Spinal cord (tissue), 9 donors: ENCODE measurements at regions not wholly inside any gene's neighbourhood (a gene's known extent, or its start where the extent isn't known, plus 50 kb on each side); places are given as distances from the start of the nearest gene placed in this dataset.
A peak's percentile ranks its signal among the peaks of the same experiment; 100 is the strongest.
"Not testable (repeated sequence)": the region's sequence is repeated elsewhere in the genome, so short reads cannot be mapped to it uniquely, and the experiment has no call there.

Source experiments
- DNase-seq, 6 donors: peaks; one replicate each; pipeline versions ENCODE4 v3.0.0 to v3.0.0-alpha.2; 2013 to 2015; ENCODE audit warnings: low spot score in 6 of 6, low read depth in 4 of 6
- H3K27ac ChIP-seq: one replicate; pipeline ENCODE4 v1.5.1; 2013; ENCODE audit warnings: low read depth, low read length, control low read depth
- H3K27me3 ChIP-seq: one replicate; pipeline ENCODE4 v1.6.1; 2013; ENCODE audit warnings: low read length; ENCODE audit not compliant: control insufficient read depth, insufficient read depth
- H3K36me3 ChIP-seq: one replicate; pipeline ENCODE4 v1.6.1; 2013; ENCODE audit warnings: low read length; ENCODE audit not compliant: control insufficient read depth, insufficient read depth
- H3K4me1 ChIP-seq: one replicate; pipeline ENCODE4 v1.6.1; 2013; ENCODE audit warnings: low read length; ENCODE audit not compliant: control insufficient read depth, insufficient read depth
- H3K4me3 ChIP-seq: one replicate; pipeline ENCODE4 v1.5.1; 2013; ENCODE audit warnings: low read depth, low read length, control low read depth
- H3K9me3 ChIP-seq: one replicate; pipeline ENCODE4 v1.6.1; 2013; ENCODE audit warnings: low read length; ENCODE audit not compliant: control insufficient read depth, insufficient read depth
- WGBS: methylation state at CpG from one replicate; pipeline ENCODE4 v1.1.5; 2013; ENCODE audit warnings: missing lambda C conversion rate; ENCODE audit not compliant: insufficient coverage; 5-methylcytosine and 5-hydroxymethylcytosine counted together
- donor health status: healthy.

GRCh38 chr3:194884649-194885315 lies 199.1 kb downstream of the FAM43A start:
- Histone ChIP-seq H3K27me3 (peaks cover 2% of the 10 kb centered on the region), H3K36me3 (no peaks in the 10 kb centered on the region), H3K27ac (no peak overlapping the region), H3K4me1 (peaks cover 19% of the 10 kb centered on the region), H3K4me3 (no peak overlapping the region), H3K9me3 (peaks cover 12% of the 10 kb centered on the region)
- 91% methylated on average over 6 of the region's 6 CpGs for WGBS
- DNase-seq: no peak

GRCh38 chr3:194885766-194886165 lies 200.1 kb downstream of the FAM43A start:
- no peak for DNase-seq
- WGBS: no CpG with 5 or more reads among the region's 2 CpGs

GRCh38 chr3:194886836-194887235 lies 201.2 kb downstream of the FAM43A start:
- Histone ChIP-seq H3K36me3 (no peaks in the 10 kb centered on the region), H3K27me3 (peaks cover 2% of the 10 kb centered on the region), H3K4me1 (no peaks in the 10 kb centered on the region), H3K4me3 (no peak overlapping the region), H3K27ac (no peak overlapping the region), H3K9me3 (peaks cover 12% of the 10 kb centered on the region)
- DNase-seq: no peak
- WGBS: 97% methylated on average over 2 of the region's 2 CpGs

More at GRCh38 chr3:194885766-194886165, 200.1 kb downstream of the FAM43A start:
- Histone ChIP-seq H3K27me3 (peaks cover 2% of the 10 kb centered on the region), H3K4me1 (peaks cover 9% of the 10 kb centered on the region), H3K4me3 (no peak overlapping the region), H3K27ac (no peak overlapping the region), H3K36me3 (no peaks in the 10 kb centered on the region), H3K9me3 (peaks cover 12% of the 10 kb centered on the region)

GRCh38 chr3:194888062-194888461 lies 202.4 kb downstream of the FAM43A start:
- not testable (repeated sequence) for H3K4me1 ChIP-seq, H3K36me3 ChIP-seq, DNase-seq, H3K27me3 ChIP-seq, H3K4me3 ChIP-seq, H3K27ac ChIP-seq
- 83% methylated on average over 2 of the region's 3 CpGs for WGBS
- H3K9me3 ChIP-seq: peaks cover 12% of the 10 kb centered on the region

- WGBS: 93% methylated on average over 3 of the region's 3 CpGs
- DNase-seq: no peak
- no peaks in the 10 kb centered on the region for H3K36me3 ChIP-seq
Measured at GRCh38 chr3:194888916-194889315, 203.2 kb downstream of the FAM43A start.

GRCh38 chr3:194890091-194890490 lies 204.4 kb downstream of the FAM43A start:
- no peaks in the 10 kb centered on the region for H3K27me3 ChIP-seq
- DNase-seq: peak in 1 of 6 donors; percentile 62
- 62% methylated on average over 6 of the region's 7 CpGs for WGBS

More at GRCh38 chr3:194888916-194889315, 203.2 kb downstream of the FAM43A start:
- H3K27me3 ChIP-seq: no peaks in the 10 kb centered on the region
- H3K27ac ChIP-seq: no peak overlapping the region
- H3K9me3 ChIP-seq: peaks cover 8% of the 10 kb centered on the region
- H3K4me3 ChIP-seq: no peak overlapping the region
- no peaks in the 10 kb centered on the region for H3K4me1 ChIP-seq

GRCh38 chr3:194893121-194893987 lies 207.7 kb downstream of the FAM43A start:
- Histone ChIP-seq H3K27me3 (no peaks in the 10 kb centered on the region), H3K4me3 (no peak overlapping the region), H3K9me3 (no peaks in the 10 kb centered on the region), H3K27ac (no peak overlapping the region), H3K36me3 (no peaks in the 10 kb centered on the region), H3K4me1 (no peaks in the 10 kb centered on the region)
- DNase-seq: no peak
- WGBS: 92% methylated on average over 4 of the region's 4 CpGs

More at GRCh38 chr3:194890091-194890490, 204.4 kb downstream of the FAM43A start:
- no peaks in the 10 kb centered on the region for H3K4me1 ChIP-seq
- H3K4me3 ChIP-seq: no peak overlapping the region
- no peaks in the 10 kb centered on the region for H3K36me3 ChIP-seq
- no peak overlapping the region for H3K27ac ChIP-seq
- no peaks in the 10 kb centered on the region for H3K9me3 ChIP-seq

- no peak overlapping the region for H3K4me3 ChIP-seq
- no peak overlapping the region for H3K27ac ChIP-seq
- no peaks in the 10 kb centered on the region for H3K36me3 ChIP-seq
- DNase-seq: no peak
- no peaks in the 10 kb centered on the region for H3K27me3 ChIP-seq
- no peaks in the 10 kb centered on the region for H3K9me3 ChIP-seq
- H3K4me1 ChIP-seq: no peaks in the 10 kb centered on the region
Measured at GRCh38 chr3:194894538-194894937, 208.9 kb downstream of the FAM43A start.

GRCh38 chr3:194900854-194901522 lies 215.3 kb downstream of the FAM43A start:
- Histone ChIP-seq H3K27ac (no peak overlapping the region), H3K36me3 (no peaks in the 10 kb centered on the region), H3K4me3 (no peak overlapping the region), H3K9me3 (peaks cover 5% of the 10 kb centered on the region), H3K4me1 (no peaks in the 10 kb centered on the region), H3K27me3 (no peaks in the 10 kb centered on the region)
- WGBS: 90% methylated on average over 4 of the region's 4 CpGs
- DNase-seq: no peak
